GM21423 (cell line): ENCODE measurements at regions not wholly inside any gene's neighbourhood (a gene's known extent, or its start where the extent isn't known, plus 50 kb on each side); places are given as distances from the start of the nearest gene placed in this dataset.

Experiments used
- ATAC-seq: cut with Tn5 transposase; IDR thresholded peaks from one replicate; pipeline ENCODE4 v1.9.1; 2021; ENCODE audit warnings: mild to moderate bottlenecking, moderate library complexity; ENCODE audit not compliant: unreplicated experiment

- ATAC-seq = no peak
Measured at GRCh38 chrX:68897118-68897945, 68.5 kb downstream of the EFNB1 start.

GRCh38 chrX:68896581-68896980, 67.8 kb downstream of the EFNB1 start:
- no peak for ATAC-seq

GRCh38 chrX:68895778-68896177, 67.0 kb downstream of the EFNB1 start:
- ATAC-seq = no peak

GRCh38 chrX:68895341-68895755, 66.5 kb downstream of the EFNB1 start:
- ATAC-seq = no peak

- no peak for ATAC-seq
Measured at GRCh38 chrX:68894513-68895340, 65.9 kb downstream of the EFNB1 start.

GRCh38 chrX:68894142-68894512, 65.3 kb downstream of the EFNB1 start:
- no peak for ATAC-seq

GRCh38 chrX:68892651-68893050, 63.8 kb downstream of the EFNB1 start:
- no peak for ATAC-seq

GRCh38 chrX:68892134-68892533, 63.3 kb downstream of the EFNB1 start:
- no peak for ATAC-seq
